HG02970 (cell line): ENCODE measurements at regions not wholly inside any gene's neighbourhood (a gene's known extent, or its start where the extent isn't known, plus 50 kb on each side); places are given as distances from the start of the nearest gene placed in this dataset.

Experiments used
- ATAC-seq: cut with Tn5 transposase; IDR thresholded peaks from one replicate; pipeline ENCODE4 v1.9.1; 2021; ENCODE audit warnings: mild to moderate bottlenecking, moderate library complexity, moderate number of reproducible peaks; ENCODE audit not compliant: unreplicated experiment, low FRiP score

DNA sequence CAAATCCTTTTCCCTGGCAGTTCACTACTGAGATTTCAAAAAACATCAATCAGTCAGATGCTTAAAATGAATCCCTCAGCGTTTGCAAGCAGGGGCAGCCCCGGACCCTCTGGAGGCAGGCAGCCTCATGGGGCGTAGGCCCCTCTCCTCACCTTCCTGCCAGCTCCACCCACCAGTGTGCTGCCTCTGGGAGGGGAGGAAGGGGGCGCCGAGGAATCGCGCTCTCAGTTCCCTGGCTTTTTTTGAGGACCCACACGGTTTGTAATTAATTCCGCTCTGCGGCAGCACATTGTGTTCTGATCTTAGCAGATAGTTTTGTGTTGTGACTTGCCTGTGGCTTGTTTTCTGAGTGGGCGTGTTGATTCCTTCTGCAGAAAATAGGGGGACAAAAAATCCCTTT lies 159.9 kb downstream of the KLF13 start:
- no peak for ATAC-seq

DNA sequence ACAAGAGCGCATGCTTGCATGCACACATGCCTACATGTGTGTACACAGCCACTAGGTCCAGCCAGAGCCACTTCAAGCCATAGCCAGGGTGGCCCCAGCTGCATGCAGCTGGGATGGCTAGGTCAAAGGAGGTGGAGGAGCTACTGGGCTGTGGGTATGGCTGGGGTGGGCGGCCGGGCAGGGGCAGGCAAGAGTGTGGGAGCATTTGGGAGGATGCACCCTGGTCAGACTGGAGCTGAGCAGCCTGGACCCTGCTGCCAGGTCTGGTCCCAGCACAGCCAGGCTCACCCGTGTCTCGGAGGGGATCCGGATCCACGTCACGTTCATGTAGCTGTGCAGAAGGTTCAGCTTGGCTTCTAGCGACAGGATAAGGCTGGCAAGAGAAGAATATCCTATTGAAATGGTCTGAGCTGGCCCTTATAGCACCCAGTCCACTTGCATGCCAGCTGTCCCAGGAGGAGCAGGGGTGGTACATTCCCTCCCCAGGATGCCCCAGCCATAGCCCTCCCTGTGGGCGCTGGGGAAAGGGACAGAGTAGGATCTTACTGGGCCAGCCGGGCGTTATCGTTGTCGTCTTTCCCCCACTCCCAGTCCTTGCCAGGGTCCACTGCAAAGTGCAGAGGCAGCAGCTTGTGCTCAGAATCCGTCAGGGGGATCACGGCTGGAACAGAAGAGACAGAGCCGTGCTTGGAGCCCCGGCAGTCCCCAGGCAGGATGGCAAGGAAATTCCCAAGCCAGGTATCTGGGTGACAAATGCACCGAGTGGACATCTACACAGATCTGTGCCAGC lies 160.5 kb downstream of the KLF13 start:
- no peak for ATAC-seq

DNA sequence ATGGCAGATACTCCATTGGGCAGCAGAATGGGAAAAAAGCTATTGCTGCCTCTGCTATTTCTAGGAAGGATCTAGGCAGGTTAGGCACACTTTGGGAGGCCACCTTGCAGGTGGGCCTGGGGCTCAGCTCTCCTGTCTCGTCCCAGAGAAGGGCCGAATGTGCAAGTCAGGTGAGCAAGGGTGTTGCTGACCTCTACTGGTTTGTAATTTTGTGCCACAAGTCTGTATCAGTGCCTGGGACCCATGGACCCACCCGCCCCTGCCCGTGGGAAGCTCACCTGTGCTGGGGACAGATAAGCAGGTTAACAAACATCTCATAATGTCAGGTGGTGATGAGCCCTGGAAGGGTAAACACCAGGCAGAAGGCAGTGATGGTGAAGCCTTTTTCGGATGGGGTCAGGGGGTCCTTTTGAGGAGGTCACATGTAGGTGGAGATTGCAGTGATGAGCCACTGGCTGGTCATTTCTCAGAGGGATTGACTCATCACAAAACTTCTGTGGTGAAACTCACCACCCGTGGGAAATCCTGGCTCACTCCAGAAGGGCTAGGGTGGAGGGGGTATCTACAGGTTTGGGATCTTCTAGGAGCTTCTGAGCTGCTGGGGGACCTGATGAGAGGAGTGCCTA lies 161.3 kb downstream of the KLF13 start:
- peak; percentile 44 for ATAC-seq

DNA sequence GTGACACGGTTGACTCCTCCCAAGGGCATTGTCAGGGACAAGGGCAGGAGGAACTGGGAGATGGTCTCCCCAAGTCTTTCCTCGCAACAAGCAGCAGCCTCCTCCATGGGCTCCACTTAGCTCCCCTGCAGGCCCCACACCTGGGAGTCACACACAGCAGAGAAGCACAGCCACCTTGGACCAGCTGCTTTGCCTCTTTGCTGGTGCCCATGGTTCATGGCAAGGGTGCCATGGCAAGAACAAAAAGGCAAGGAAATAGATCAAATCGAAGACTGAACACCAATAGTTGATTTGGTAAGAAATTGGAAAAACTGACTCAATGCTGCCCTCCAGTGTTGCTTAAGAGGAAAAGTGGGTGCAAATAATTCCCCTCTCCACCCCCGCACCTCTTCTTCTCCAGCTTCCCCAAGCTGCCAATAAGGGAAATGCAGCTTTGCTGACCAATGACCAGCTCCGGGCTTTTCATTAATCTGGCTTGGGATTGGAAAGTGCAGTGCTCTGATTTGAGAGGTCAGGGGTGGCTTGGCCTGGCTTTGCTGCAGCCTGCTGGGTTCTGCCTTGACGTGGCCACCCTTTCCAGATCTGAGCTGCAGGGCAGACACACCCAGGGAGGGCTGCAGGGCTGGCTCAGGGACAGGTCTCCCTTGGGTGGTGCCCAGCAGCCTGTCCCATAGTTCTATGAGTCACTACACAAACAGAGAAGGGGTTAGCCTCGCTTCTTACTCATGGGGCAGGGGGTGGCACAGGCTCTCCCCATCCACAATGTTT lies 162.0 kb downstream of the KLF13 start:
- ATAC-seq, result peak; percentile 41

DNA sequence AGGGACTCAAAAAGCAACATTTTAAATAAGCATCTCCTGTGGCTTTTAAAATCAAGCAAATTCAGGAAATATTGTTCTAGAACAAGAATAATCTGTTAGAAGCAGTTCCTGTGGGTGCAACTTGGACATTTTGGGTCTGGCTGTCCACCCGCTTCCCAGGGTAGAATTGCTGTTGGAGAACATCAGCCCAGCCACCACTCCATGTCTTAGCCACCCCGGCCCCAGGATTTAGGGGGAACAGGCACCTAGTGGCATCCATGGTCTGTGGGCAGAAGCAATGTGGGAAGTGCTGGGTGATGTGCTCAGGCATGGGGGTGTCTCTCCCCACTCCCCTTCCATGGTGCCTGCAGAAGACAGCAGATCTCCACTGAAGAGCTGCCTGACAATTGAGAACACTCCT lies 162.6 kb downstream of the KLF13 start:
- ATAC-seq, result no peak

DNA sequence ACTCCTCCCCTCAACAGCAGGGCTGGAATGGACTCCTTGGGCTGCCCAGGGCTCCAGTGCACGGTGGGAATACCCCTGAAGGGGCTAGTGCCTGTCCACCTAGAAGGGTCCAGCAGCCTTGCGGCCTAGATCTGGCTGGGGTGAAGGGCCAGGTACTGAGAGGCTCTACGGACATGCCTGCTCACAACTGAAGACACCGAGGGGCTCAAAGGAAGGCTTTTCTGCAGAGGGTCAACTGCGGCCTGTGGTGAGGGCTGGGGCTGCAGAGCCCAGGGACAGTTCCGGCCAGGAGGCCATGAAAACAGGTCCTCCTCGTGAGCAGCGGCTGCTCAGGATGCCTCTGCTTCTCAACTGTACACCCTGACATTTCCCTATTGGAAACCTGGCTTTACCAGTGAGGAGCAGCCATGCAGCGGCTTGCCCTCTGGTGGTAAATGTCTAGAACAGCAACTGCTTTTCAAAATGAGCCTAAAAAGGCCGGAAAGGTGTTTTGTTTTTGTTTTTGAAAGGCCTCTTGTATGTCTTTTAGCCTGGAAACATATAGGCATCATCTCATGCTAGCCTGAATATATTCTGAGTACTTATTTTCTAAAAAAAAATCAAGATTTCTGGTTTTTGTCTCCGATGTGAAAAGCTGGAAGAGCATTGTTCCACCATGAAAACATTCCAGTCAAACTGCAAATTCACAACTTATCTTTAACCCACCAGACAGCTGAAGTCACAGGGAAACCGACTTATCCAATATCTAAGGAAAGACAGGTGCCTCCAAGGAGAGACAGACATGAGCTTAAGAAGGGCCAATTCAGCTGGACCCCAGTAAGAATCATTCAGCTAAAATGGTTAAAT lies 163.4 kb downstream of the KLF13 start:
- no peak for ATAC-seq

DNA sequence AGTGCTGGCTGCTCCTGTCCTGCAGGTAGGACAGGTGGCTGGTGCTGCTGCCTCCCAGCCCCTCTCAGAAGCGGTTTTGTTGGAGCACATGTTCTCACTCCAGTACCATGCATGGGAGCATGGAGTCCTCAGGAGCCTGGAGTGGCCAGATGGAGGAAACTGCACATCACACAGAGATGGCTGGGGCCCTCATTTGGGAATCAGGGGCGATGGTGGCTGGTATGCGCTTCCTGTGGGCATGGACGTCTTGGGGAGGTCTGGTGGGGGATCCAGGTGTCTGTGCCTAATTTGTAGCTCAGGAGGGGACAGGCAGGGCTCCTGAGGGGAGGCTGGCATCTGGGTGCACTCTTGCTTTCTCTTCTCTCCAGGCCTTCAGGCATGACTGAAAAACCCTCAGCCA lies 168.2 kb downstream of the KLF13 start:
- no peak for ATAC-seq

DNA sequence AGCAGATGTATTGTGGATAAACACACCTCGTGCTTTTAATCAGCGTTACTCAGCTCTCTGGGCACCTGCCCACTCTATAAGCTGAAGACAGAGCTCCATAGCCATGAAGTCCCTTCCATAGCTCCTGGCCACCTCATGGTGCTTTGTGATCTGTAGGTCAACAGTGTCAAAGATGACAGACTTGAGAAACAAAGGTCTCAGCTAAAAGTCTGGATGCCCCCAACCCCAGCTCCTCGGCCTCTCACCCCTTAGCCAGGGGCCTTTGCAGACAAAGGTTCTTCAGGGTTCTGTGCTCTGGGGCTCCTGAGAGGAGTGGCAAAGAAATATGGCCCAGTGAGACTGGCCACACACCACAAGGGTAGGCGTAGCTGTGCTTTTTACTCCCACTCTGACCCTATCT lies 168.6 kb downstream of the KLF13 start:
- ATAC-seq, result no peak

DNA sequence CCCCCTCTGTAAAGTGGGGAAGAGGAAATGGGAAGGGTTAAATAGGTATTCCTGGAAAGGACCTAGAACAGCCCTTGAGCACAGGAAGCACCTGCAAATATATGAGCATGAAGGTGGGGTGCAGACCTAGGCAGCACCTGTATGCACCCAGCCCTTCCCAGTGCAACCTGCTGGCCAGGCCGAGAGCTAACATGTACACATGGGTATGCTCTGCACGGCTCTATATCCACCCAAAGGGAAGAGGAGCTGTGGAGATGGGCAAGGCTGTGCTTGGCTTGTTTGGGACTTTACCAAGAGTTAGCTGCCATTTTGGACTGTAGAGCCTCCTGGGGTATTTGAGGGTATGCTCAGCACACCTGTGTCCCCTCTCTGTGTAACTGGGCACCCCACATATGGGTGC lies 171.2 kb downstream of the KLF13 start:
- ATAC-seq, result no peak

DNA sequence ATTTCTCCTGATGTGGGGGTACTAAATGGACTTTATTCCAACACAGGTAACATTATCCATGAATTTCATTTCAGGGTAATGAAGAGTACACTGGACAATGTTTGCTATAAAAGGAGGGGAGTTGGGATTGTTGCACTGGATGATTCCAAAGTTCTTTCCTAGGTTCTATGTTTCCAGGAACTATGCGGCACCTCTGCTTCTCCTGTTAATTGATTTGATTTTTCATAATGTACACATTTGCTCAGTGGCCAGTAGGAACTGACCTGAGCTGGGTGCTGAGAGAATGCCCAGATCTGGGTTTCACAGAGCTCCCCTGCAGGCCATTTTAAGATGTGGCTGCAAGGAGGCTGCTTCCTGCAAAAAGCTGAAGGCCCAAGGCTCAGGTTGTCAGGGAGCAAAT lies 171.7 kb downstream of the KLF13 start:
- ATAC-seq, result no peak

DNA sequence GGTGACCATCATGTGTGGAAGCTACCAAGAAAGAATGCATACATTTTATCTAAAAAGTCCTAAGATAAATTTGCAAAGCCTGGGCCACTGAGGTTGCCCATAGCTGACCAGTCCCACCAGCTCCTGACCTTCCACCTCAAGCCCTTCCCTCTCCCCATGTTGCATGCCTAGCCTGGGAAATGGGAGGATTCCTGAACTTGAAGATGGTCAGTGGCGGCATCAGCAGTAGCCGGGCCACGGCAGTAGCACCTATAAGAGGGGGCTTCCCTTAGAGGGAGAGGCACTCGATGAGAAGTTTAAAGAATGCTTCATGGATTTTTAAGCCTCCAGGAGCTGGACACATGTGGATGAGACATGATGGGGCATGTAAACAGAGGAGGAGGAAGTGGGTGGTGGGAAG lies 172.1 kb downstream of the KLF13 start:
- ATAC-seq, result no peak

DNA sequence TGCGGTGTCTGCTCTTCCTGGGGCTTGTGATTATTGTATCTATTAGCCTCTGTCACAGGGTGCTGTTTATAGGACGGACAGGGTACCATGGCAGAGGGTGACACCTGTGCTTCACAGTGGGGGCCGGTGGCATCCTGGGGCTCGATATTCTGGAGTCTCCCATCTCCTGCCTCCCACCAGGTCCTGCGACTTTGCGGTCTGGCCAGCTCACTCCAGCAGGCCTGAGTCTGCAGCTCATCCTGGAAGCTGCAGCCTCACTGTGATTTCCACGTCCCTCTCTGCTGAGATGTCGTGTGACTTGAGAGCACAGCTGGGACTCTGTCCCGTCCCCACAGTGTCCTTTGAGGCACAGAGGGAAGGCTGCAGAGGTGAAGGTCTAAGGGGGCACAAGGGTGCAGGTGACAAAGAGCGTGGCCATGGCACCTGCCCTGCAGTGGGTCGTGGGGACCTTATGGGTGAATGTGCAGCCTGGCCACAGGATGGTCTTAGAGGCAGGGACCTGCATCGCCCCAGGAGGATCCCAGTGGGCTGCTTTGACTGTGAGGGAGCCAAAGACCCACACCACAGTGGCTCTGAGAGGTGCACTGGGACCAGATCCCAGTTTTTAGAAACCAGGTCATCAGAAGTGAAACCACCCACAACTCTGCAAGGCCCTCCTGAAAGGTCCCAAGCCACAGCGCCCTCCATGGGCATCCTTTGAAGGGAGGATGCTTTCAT lies 172.8 kb downstream of the KLF13 start:
- ATAC-seq, result no peak

DNA sequence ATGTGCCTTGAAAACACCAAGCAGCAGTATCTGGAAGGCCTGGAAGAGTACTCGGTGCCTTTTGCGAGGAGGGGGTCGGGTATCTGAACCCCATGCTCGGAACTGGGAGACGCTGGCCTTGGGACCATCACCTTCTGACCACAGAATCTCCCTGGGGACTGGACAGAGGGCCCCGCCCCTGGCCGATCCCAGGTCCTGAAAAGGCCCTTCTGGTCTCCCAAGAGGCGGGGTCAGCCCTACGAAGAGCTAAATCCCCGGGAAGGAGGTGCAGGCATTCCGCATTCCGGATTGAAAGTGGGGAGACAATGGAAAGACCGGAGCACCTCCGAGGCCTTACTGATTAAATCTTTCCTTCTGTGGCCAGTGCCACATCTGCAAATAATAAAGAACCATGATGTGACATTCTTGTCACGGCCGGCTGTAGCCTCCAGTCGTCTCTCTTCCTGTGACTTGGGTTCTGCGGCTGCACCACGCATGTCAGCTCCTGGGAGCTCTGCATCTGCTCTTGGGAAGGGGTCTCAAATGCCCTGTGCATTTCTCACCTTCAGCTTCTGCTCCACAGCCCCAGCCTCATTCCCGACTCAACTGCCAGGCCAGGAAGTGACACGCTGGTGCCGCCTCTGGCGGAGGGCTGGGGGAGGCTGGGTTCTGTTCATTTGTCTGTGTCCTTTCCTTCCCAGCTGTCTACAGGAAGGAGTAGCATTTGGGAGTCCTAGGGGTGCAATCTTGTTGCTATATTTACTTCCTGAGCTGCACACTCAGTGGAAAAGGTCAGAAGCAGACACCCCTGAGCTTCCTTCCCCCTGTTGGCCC lies 173.5 kb downstream of the KLF13 start:
- ATAC-seq, result no peak

DNA sequence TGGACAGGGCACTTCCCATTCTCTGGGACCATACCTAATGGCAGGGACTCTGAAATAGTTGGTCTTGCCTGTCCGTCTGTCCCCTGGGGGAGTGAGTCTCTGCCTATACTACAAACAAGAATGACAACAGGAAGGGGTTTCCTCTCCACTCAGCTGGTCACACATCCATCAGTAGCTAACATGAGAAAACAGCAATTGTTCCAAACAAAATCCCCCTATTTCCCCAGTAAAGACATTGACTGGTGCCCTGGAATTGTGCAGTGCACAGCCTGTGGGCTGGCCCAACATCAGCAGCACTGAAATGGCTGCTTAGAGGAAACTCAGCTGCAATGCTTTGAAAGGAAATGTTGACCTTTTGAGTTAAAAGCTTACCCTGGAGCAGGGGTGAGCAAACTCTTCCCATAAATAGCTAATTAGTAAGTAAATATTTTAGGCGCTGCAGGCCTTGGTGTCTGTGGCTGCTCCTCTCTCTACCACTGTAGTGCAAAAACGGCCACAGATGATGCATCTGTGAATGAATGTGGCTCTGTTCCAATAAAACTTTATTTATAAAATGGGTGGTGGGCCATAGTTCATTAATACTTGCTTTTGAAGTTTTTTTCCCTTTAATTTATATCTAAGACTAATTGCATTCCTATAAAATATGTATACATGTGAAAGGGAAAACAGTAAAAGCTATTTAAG lies 174.3 kb downstream of the KLF13 start:
- no peak for ATAC-seq

DNA sequence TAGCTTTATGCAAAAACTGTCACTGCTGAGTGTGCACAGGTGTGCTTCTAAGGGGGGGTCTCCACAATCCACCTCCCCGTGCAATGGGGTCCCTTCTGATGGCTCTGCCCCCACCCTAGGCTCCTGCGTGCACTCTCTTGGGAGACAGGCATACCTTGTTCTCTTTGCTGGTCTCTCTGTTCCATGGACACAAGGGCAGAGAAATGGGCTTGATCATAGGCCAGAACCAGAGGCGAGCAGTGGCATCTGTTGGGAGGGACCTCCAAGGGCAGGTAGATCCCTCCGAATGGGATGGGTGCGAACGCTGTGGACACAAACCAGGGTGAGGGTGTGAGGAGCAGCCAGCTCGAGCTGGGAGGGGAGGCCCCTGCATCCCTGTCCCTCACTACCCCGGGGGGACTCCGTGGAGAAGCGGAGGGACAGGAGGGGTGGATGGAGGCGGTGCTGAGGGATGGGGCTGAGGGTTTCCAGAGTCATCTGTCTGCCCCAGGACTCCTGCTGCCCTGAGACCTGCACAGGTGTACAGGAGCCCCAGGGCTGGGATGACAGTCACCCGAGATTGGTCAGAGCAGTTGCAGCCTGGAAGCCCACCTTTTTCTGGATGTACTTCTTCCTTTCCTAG lies 175.0 kb downstream of the KLF13 start:
- ATAC-seq, result no peak

DNA sequence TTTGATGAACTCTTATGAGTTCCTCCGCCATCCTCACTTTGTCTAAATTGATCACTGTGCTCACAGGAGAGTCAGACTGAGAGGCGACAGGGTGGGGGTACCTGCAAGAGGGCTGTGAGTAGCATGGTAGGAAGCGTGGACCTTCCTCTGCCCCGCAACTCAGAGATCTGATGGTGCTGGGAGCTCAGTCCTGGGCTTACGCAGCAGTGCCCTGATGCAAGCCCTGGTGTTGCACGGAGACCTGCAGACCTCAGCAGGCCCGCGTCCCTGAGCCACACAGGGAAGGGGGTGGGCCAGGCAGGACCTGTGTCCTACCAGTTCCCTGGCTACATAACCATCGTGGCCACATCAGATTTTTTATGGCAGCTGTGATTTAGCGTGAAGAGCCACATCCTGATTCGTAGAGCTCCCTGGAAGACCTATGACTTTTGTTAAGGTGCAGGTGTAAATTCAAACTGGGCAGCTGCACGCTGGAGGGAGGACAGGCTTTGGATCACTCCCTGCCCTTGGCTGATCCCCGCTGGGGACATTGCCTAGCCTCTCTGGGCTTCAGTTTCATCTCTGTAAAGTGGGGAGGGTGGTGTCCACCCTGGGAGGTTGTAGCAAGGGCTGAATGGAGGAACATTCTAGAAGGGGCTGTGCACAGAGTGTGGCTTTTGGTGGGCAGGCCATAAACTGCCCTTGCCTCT lies 176.1 kb downstream of the KLF13 start:
- ATAC-seq, result no peak

DNA sequence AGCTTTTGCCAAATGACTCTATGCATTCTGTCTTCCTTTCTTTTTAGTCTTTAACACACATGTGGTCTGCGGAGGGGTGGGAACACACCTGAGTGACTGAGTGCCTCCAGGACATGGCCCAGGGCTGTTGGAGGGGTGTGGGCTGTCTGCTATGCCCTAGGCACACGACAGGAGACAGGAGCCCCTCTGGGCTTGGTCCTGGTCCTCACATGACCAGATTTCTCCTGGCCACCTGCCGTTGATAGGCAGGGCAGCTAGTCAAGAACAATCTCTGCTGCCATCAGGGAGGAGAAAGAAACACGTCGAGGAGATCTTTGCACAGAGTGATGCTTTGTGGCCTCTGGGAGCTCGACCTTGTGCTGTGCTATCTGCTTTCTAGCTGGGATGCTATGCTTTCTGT lies 176.6 kb downstream of the KLF13 start:
- ATAC-seq, result no peak
